ENCODE measurements at regions not wholly inside any gene's neighbourhood (a gene's known extent, or its start where the extent isn't known, plus 50 kb on each side); places are given as distances from the start of the nearest gene placed in this dataset.
"Not testable (repeated sequence)": the region's sequence is repeated elsewhere in the genome, so short reads cannot be mapped to it uniquely, and the experiment has no call there.

GRCh38 chr1:220966473-220966872 is 87.2 kb downstream of the HLX start:
- Histone ChIP-seq H3K27ac (replicated peaks) (no peak overlapping the region), H3K4me3 (replicated peaks; ENCODE audit: insufficient read depth, low read length) (no peak overlapping the region), H3K27me3 (ENCODE audit: insufficient read depth, poor library complexity, severe bottlenecking) (no peaks in the 10 kb centered on the region)
- TF ChIP-seq GABPA (IDR thresholded peaks at IDR 0.05; ENCODE audit: low read depth) (no peak), REST (IDR thresholded peaks at IDR 0.05; ENCODE audit: insufficient replicate concordance, low read depth) (no peak), SPI1 (IDR thresholded peaks at IDR 0.05; ENCODE audit: borderline replicate concordance, low read depth) (no peak), CTCF (IDR thresholded peaks at IDR 0.05; ENCODE audit: insufficient read depth, low read length) (no peak), POLR2AphosphoS5 (IDR thresholded peaks at IDR 0.05; ENCODE audit: low read depth) (no peak)
- DNase-seq (ENCODE audit: low read depth in 1 of 2, low spot score in 1 of 2): no peak

GRCh38 chr1:220966881-220967611 is 87.8 kb downstream of the HLX start:
- no peak for TF ChIP-seq GABPA (IDR thresholded peaks at IDR 0.05; ENCODE audit: low read depth)
- TF ChIP-seq REST (IDR thresholded peaks at IDR 0.05; ENCODE audit: insufficient replicate concordance, low read depth): no peak
- TF ChIP-seq CTCF (IDR thresholded peaks at IDR 0.05; ENCODE audit: insufficient read depth, low read length): no peak
- no peak for TF ChIP-seq POLR2AphosphoS5 (IDR thresholded peaks at IDR 0.05; ENCODE audit: low read depth)
- Histone ChIP-seq H3K27ac (replicated peaks) (no peak overlapping the region), H3K27me3 (ENCODE audit: insufficient read depth, poor library complexity, severe bottlenecking) (no peaks in the 10 kb centered on the region), H3K4me3 (replicated peaks; ENCODE audit: insufficient read depth, low read length) (no peak overlapping the region)
- DNase-seq (ENCODE audit: low read depth in 1 of 2, low spot score in 1 of 2): no peak

- no peak for TF ChIP-seq CTCF (IDR thresholded peaks at IDR 0.05; ENCODE audit: insufficient read depth, low read length)
- TF ChIP-seq POLR2AphosphoS5 (IDR thresholded peaks at IDR 0.05; ENCODE audit: low read depth): no peak
- TF ChIP-seq GABPA (IDR thresholded peaks at IDR 0.05; ENCODE audit: low read depth): no peak
- no peak for TF ChIP-seq REST (IDR thresholded peaks at IDR 0.05; ENCODE audit: insufficient replicate concordance, low read depth)
- no peak for TF ChIP-seq SPI1 (IDR thresholded peaks at IDR 0.05; ENCODE audit: borderline replicate concordance, low read depth)
- H3K27ac ChIP-seq (replicated peaks): no peak overlapping the region
- H3K27me3 ChIP-seq (ENCODE audit: insufficient read depth, poor library complexity, severe bottlenecking): no peaks in the 10 kb centered on the region
- no peak overlapping the region for H3K4me3 ChIP-seq (replicated peaks; ENCODE audit: insufficient read depth, low read length)
- DNase-seq (ENCODE audit: low read depth in 1 of 2, low spot score in 1 of 2): no peak
Observed at GRCh38 chr1:220967911-220968310, 88.7 kb downstream of the HLX start.

- DNase-seq (ENCODE audit: low read depth in 1 of 2, low spot score in 1 of 2); H3K27me3 ChIP-seq (ENCODE audit: insufficient read depth, poor library complexity, severe bottlenecking); H3K27ac ChIP-seq (replicated peaks); H3K4me3 ChIP-seq (replicated peaks; ENCODE audit: insufficient read depth, low read length): not testable (repeated sequence)
Observed at GRCh38 chr1:220969281-220969680, 90.0 kb downstream of the HLX start.
